ENCODE measurements at regions not wholly inside any gene's neighbourhood (a gene's known extent, or its start where the extent isn't known, plus 50 kb on each side); places are given as distances from the start of the nearest gene placed in this dataset.
"Not testable (repeated sequence)": the region's sequence is repeated elsewhere in the genome, so short reads cannot be mapped to it uniquely, and the experiment has no call there.

GRCh38 chr21:5230561-5230960 is 5290.8 kb upstream of the TPTE start:
- not testable (repeated sequence) for TF ChIP-seq CTCF, POLR2A, POLR2AphosphoS5 (IDR thresholded peaks at IDR 0.05)
